Aorta (tissue), 5 donors: ENCODE measurements at regions not wholly inside any gene's neighbourhood (a gene's known extent, or its start where the extent isn't known, plus 50 kb on each side); places are given as distances from the start of the nearest gene placed in this dataset.
A peak's percentile ranks its signal among the peaks of the same experiment; 100 is the strongest.

ENCODE experiments used
- ATAC-seq: fragments of 200-7000 bp; cut with Tn5 transposase; one replicate; pipeline ENCODE4 v1.9.1; 2022; ENCODE audit warnings: moderate library complexity; ENCODE audit not compliant: low FRiP score
- DNase-seq, 2 donors: peaks; one replicate each; pipeline ENCODE4 v3.0.0-alpha.2; 2020
- H3K27ac ChIP-seq, 2 donors: one replicate each; pipeline ENCODE4 v1.5.1; 2013; ENCODE audit warnings: low read length in 2 of 2, mild to moderate bottlenecking in 2 of 2, moderate library complexity in 2 of 2, control low read depth in 1 of 2, inconsistent platforms in 1 of 2, low read depth in 1 of 2
- H3K27me3 ChIP-seq, 2 donors: one replicate each; pipeline ENCODE4 v1.6.1; 2013; ENCODE audit warnings: control low read depth in 1 of 2, low read length in 1 of 2, mild to moderate bottlenecking in 1 of 2, moderate library complexity in 1 of 2; ENCODE audit not compliant: insufficient read depth in 2 of 2, control insufficient read depth in 1 of 2
- H3K36me3 ChIP-seq, 2 donors: one replicate each; pipeline ENCODE4 v1.6.1; 2013; ENCODE audit warnings: control low read depth in 1 of 2, low read length in 1 of 2, mild to moderate bottlenecking in 1 of 2; ENCODE audit not compliant: insufficient read depth in 2 of 2, control insufficient read depth in 1 of 2
- H3K4me1 ChIP-seq, 2 donors: one replicate each; pipeline ENCODE4 v1.6.1; 2013; ENCODE audit warnings: low read length in 2 of 2, control low read depth in 1 of 2, mild to moderate bottlenecking in 1 of 2, moderate library complexity in 1 of 2; ENCODE audit not compliant: insufficient read depth in 2 of 2, control insufficient read depth in 1 of 2
- H3K4me3 ChIP-seq, 2 donors: one replicate each; pipeline ENCODE4 v1.5.1; 2013; ENCODE audit warnings: low read length in 2 of 2, control low read depth in 1 of 2, mild to moderate bottlenecking in 1 of 2
- H3K9me3 ChIP-seq: one replicate; pipeline ENCODE4 v1.6.1; 2013; ENCODE audit warnings: mild to moderate bottlenecking, low read length; ENCODE audit not compliant: control insufficient read depth
- WGBS, 2 donors: extraction: QIAGEN DNeasy Blood & Tissue Kit; methylation state at CpG; one replicate each; pipeline ENCODE4 v1.1.7; 2013; 5-methylcytosine and 5-hydroxymethylcytosine counted together
- intact Hi-C, 2 donors: fragments of 100-400 bp; cut with DNase I; formaldehyde crosslinking; loops; one replicate each; pipeline versions ENCODE4 v1.14.2 to v1.15.0; 2022
- donor health status: healthy with polysubstance abuse.
- donor health status: Bipolar disorder and iron deficiency.
- donor health status: DM: no; HTN: no; CAD: no.
- donor health status: DM: no; HTN: no; CAD: no.
- donor health status: DM: yes; HTN: yes; CAD: no.

DNA sequence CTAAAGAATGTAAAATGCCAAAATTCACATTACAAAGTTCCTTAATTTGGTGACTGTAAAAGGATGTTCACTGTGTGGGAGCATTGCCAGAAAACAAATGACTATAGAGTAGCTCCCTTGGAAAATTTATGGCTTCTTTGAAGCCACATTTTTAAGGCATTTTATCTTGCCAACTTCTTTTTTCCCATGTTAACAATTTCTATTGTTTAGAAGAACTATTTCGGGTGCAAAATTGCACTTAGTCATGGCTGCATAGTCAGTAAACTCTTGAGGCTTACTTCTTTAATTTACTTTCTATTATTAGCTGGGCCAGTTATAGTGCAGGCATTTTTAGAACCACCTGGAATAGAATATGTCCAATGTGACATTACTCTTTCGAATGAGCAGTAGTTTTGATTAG lies 515.3 kb downstream of the JRKL start:
- DNase-seq (no peak), ATAC-seq (no peak)
- Histone ChIP-seq H3K36me3 (no peaks in the 10 kb centered on the region), H3K27me3 (no peaks in the 10 kb centered on the region), H3K27ac (no peak overlapping the region), H3K4me1 (no peaks in the 10 kb centered on the region), H3K4me3 (no peak overlapping the region), H3K9me3 (no peaks in the 10 kb centered on the region)
- intact Hi-C loops = no loop called here
- 5 to 10% methylated on average over 2 of the region's 2 CpGs for WGBS, 2 donors

GRCh38 chr11:96905663-96906062 lies 515.9 kb downstream of the JRKL start:
- intact Hi-C loops = no loop called here
- H3K4me1 ChIP-seq = no peaks in the 10 kb centered on the region

DNA sequence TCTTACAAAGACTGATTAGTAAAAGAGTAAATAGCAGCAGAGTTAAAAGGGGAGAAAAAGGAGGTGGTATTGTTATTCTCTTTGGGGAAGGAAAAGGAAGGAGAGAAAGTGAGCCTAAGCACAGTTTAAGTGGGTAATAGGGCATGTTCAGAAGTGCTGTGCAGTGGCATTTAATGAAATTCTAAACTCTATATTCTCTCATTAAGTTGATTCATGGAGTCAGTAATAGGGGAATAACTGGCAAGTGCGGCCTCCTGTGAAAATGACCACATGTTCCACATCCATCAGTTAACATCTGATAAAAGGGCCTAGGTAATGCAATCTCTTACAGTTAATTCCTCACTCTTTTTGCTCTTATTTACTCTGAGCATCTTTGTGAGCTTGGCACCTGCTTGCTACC lies 516.7 kb downstream of the JRKL start:
- no peak overlapping the region for H3K4me3 ChIP-seq
- no peaks in the 10 kb centered on the region for H3K4me1 ChIP-seq
- intact Hi-C loops = no loop called here
- ATAC-seq (no peak), DNase-seq (no peak)
- no peaks in the 10 kb centered on the region for H3K36me3 ChIP-seq
- no peak overlapping the region for H3K27ac ChIP-seq
- H3K9me3 ChIP-seq = no peaks in the 10 kb centered on the region
- 93 to 94% methylated on average over 1 of the region's 1 CpG for WGBS, 2 donors
- H3K27me3 ChIP-seq = no peaks in the 10 kb centered on the region

More at GRCh38 chr11:96905663-96906062, 515.9 kb downstream of the JRKL start:
- ATAC-seq (no peak), DNase-seq (no peak)
- Histone ChIP-seq H3K27me3 (no peaks in the 10 kb centered on the region), H3K27ac (no peak overlapping the region), H3K9me3 (no peaks in the 10 kb centered on the region), H3K36me3 (no peaks in the 10 kb centered on the region), H3K4me3 (no peak overlapping the region)

- H3K4me3 ChIP-seq = no peak overlapping the region
- ATAC-seq (no peak), DNase-seq (no peak)
Observed at GRCh38 chr11:96925862-96926261, 536.0 kb downstream of the JRKL start.

GRCh38 chr11:96940227-96940626 lies 550.4 kb downstream of the JRKL start:
- H3K27me3 ChIP-seq = no peaks in the 10 kb centered on the region
- no peaks in the 10 kb centered on the region for H3K4me1 ChIP-seq
- peaks cover 1% of the 10 kb centered on the region for H3K9me3 ChIP-seq
- no peaks in the 10 kb centered on the region for H3K36me3 ChIP-seq
- DNase-seq (no peak), ATAC-seq (no peak)
- no peak overlapping the region for H3K4me3 ChIP-seq
- no peak overlapping the region for H3K27ac ChIP-seq
- intact Hi-C loops = no loop called here

More at GRCh38 chr11:96925862-96926261, 536.0 kb downstream of the JRKL start:
- H3K4me1 ChIP-seq = no peaks in the 10 kb centered on the region
- no peaks in the 10 kb centered on the region for H3K27me3 ChIP-seq
- H3K27ac ChIP-seq = no peak overlapping the region
- intact Hi-C loops = no loop called here
- H3K9me3 ChIP-seq = no peaks in the 10 kb centered on the region
- H3K36me3 ChIP-seq = no peaks in the 10 kb centered on the region

DNA sequence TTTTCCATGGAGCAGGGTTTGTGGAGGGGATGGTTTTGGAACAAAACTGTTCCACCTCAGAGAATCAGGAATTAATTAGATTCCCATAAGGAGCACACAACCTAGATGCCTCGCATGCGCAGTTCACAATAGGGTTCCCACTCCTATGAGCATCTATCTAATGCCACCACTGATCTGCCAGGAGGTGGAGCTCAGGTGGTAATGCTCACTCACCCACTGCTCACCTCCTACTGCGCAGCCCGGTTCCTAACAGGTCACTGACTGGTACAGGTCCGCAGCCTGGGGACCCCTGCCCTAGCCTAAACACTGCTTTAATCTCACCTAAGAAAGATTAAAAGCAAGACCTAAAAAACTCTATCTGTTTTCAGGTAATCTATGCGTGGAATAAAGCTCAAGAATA lies 553.0 kb downstream of the JRKL start:
- no peak overlapping the region for H3K27ac ChIP-seq
- intact Hi-C loops = no loop called here
- H3K4me3 ChIP-seq = no peak overlapping the region
- no peaks in the 10 kb centered on the region for H3K4me1 ChIP-seq
- ATAC-seq (no peak), DNase-seq (peak in 1 of 2 donors; percentile 26)
- H3K36me3 ChIP-seq = no peaks in the 10 kb centered on the region
- peaks cover 1% of the 10 kb centered on the region for H3K9me3 ChIP-seq
- no peaks in the 10 kb centered on the region for H3K27me3 ChIP-seq
- WGBS, 2 donors = 77 to 79% methylated on average over 6 of the region's 6 CpGs

GRCh38 chr11:96943970-96944369 lies 554.2 kb downstream of the JRKL start:
- no peak overlapping the region for H3K4me3 ChIP-seq
- 57% methylated on average over 1 of the region's 1 CpG for WGBS, 2 donors
- no peaks in the 10 kb centered on the region for H3K27me3 ChIP-seq
- H3K4me1 ChIP-seq = no peaks in the 10 kb centered on the region
- DNase-seq (no peak), ATAC-seq (no peak)
- no peak overlapping the region for H3K27ac ChIP-seq
- H3K9me3 ChIP-seq = no peaks in the 10 kb centered on the region
- intact Hi-C loops = no loop called here
- no peaks in the 10 kb centered on the region for H3K36me3 ChIP-seq

DNA sequence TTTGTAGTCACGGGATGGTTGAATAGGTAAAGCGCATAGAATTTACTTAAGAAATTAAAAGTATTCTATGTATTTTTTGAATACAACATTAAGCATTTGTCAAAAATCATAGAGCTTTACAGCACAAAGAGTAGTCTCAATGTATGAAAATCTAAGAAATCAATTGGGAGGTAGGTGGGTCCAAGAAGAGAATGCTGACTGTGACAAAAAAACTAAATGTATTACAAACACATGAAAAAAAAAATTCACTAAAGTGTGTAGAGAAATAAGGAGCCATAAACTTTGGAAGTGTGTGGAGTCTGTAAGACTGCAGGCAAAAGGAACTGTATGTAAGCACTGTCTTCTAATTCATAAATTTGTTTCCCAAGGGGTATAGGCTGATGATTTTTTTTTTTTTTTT lies 558.3 kb downstream of the JRKL start:
- Histone ChIP-seq H3K9me3 (no peaks in the 10 kb centered on the region), H3K27ac (no peak overlapping the region), H3K36me3 (no peaks in the 10 kb centered on the region), H3K4me1 (no peaks in the 10 kb centered on the region), H3K4me3 (no peak overlapping the region), H3K27me3 (no peaks in the 10 kb centered on the region)
- DNase-seq (no peak), ATAC-seq (no peak)
- intact Hi-C loops = no loop called here
- WGBS, 2 donors = 93 to 95% methylated on average over 2 of the region's 2 CpGs

DNA sequence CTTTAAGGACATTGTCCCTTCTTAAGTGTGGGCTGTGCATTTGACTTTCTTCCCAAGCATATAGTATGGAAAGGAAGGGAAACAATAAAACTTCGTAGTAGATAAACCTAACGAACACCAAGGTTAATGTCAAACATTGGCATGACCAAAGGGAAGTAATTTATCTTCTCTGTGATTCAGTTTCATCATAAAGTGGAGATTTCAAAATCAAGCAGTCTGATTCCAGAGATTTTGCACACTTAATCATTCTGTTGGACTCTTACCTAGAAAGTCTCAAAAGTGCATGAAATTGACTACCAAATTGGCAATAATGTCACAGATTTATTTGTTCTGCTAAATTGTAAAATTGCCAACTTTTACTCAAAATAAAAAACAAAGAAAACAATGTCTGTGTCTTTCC lies 559.7 kb downstream of the JRKL start:
- 0 to 1% methylated on average over 2 of the region's 2 CpGs for WGBS, 2 donors
- no peak for DNase-seq
- H3K27ac ChIP-seq = no peak overlapping the region
- ATAC-seq = no peak
- no peaks in the 10 kb centered on the region for H3K27me3 ChIP-seq
- no peaks in the 10 kb centered on the region for H3K9me3 ChIP-seq
- no peak overlapping the region for H3K4me3 ChIP-seq
- no peaks in the 10 kb centered on the region for H3K4me1 ChIP-seq
- intact Hi-C loops = no loop called here
- H3K36me3 ChIP-seq = no peaks in the 10 kb centered on the region
